Activated T-cell treated with anti-CD3 and anti-CD28 coated beads, Interleukin-2, amount 50 U/mL, for 72 hours (primary cell): ENCODE measurements at regions not wholly inside any gene's neighbourhood (a gene's known extent, or its start where the extent isn't known, plus 50 kb on each side); places are given as distances from the start of the nearest gene placed in this dataset.

Source experiments
- ATAC-seq, 2 donors: fragments of 150-1000 bp; cut with Tn5 transposase; replicated peaks in 1 of 2; 2 replicates each; pipeline ENCODE4 v1.10.0; 2021; ENCODE audit warnings: moderate library complexity in 2 of 2, mild to moderate bottlenecking in 1 of 2
- DNase-seq, 2 donors: peaks; one replicate each; pipeline ENCODE4 v3.0.0; 2021 to 2022; ENCODE audit warnings: mixed read lengths in 1 of 2
- H3K27ac Mint-ChIP-seq: one replicate; pipeline ENCODE4 v1.8.0; 2022; ENCODE audit warnings: mild to moderate bottlenecking, moderate library complexity, mixed read lengths
- H3K27me3 Mint-ChIP-seq: one replicate; pipeline ENCODE4 v1.8.0; 2022; ENCODE audit warnings: low read depth, mixed read lengths
- H3K36me3 Mint-ChIP-seq, 2 donors: one replicate each; pipeline ENCODE4 v1.8.0; 2022; ENCODE audit warnings: mixed read lengths in 2 of 2, mild to moderate bottlenecking in 1 of 2; ENCODE audit not compliant: insufficient read depth in 2 of 2
- H3K4me1 Mint-ChIP-seq: one replicate; pipeline ENCODE4 v1.8.0; 2022; ENCODE audit warnings: low read depth, mixed read lengths
- H3K4me3 Mint-ChIP-seq, 2 donors: one replicate each; pipeline ENCODE4 v1.8.0; 2022; ENCODE audit warnings: mild to moderate bottlenecking in 2 of 2, mixed read lengths in 2 of 2, moderate library complexity in 2 of 2
- H3K9me3 Mint-ChIP-seq, 2 donors: one replicate each; pipeline ENCODE4 v1.8.0; 2022; ENCODE audit warnings: mixed read lengths in 2 of 2

- Mint-ChIP-seq H3K9me3 (peaks cover 0 to under 1% of the 10 kb centered on the region in 2 donors), H3K27ac (no peak overlapping the region), H3K4me1 (no peaks in the 10 kb centered on the region), H3K27me3 (peaks cover 18% of the 10 kb centered on the region), H3K4me3 (no peak overlapping the region), H3K36me3 (no peaks in the 10 kb centered on the region)
- ATAC-seq (no peak), DNase-seq (no peak)
These were observed 282.9 kb upstream of the IRX5 start for GRCh38 chr16:54647725-54648221.

- no peak overlapping the region for H3K27ac Mint-ChIP-seq
- H3K4me3 Mint-ChIP-seq, result no peak overlapping the region
- peaks cover 0 to 2% of the 10 kb centered on the region in 2 donors for H3K9me3 Mint-ChIP-seq
- DNase-seq, result no peak
- no peaks in the 10 kb centered on the region for H3K36me3 Mint-ChIP-seq
- H3K4me1 Mint-ChIP-seq, result no peaks in the 10 kb centered on the region
- peaks cover 18% of the 10 kb centered on the region for H3K27me3 Mint-ChIP-seq
- no peak for ATAC-seq
These were observed 283.4 kb upstream of the IRX5 start for GRCh38 chr16:54647216-54647615.

- Mint-ChIP-seq H3K27ac (no peak overlapping the region), H3K4me3 (no peak overlapping the region), H3K27me3 (peaks cover 11% of the 10 kb centered on the region), H3K36me3 (no peaks in the 10 kb centered on the region), H3K9me3 (peaks cover 0 to 5% of the 10 kb centered on the region in 2 donors), H3K4me1 (no peaks in the 10 kb centered on the region)
- ATAC-seq (no peak), DNase-seq (no peak)
These were observed 285.3 kb upstream of the IRX5 start for GRCh38 chr16:54645345-54645744.

GRCh38 chr16:54636221-54636793, 294.4 kb upstream of the IRX5 start:
- ATAC-seq, result no peak
- H3K9me3 Mint-ChIP-seq, result peaks cover 0 to 2% of the 10 kb centered on the region in 2 donors
- H3K4me3 Mint-ChIP-seq, result no peak overlapping the region
- no peaks in the 10 kb centered on the region for H3K36me3 Mint-ChIP-seq
- no peak for DNase-seq
- H3K4me1 Mint-ChIP-seq, result no peaks in the 10 kb centered on the region
- H3K27me3 Mint-ChIP-seq, result peaks cover 7% of the 10 kb centered on the region
- no peak overlapping the region for H3K27ac Mint-ChIP-seq

- Mint-ChIP-seq H3K36me3 (no peaks in the 10 kb centered on the region), H3K27ac (no peak overlapping the region), H3K4me3 (no peak overlapping the region), H3K4me1 (no peaks in the 10 kb centered on the region), H3K27me3 (peaks cover 9% of the 10 kb centered on the region), H3K9me3 (peaks cover 0 to 2% of the 10 kb centered on the region in 2 donors)
- ATAC-seq (no peak), DNase-seq (no peak)
These were observed 296.7 kb upstream of the IRX5 start for GRCh38 chr16:54633943-54634362.

GRCh38 chr16:54632322-54633220, 298.1 kb upstream of the IRX5 start:
- peaks cover 0 to 2% of the 10 kb centered on the region in 2 donors for H3K9me3 Mint-ChIP-seq
- H3K4me3 Mint-ChIP-seq, result no peak overlapping the region
- H3K4me1 Mint-ChIP-seq, result no peaks in the 10 kb centered on the region
- no peak for ATAC-seq
- H3K27ac Mint-ChIP-seq, result no peak overlapping the region
- no peak for DNase-seq
- H3K27me3 Mint-ChIP-seq, result peaks cover 9% of the 10 kb centered on the region
- H3K36me3 Mint-ChIP-seq, result no peaks in the 10 kb centered on the region

- ATAC-seq (no peak), DNase-seq (no peak)
- Mint-ChIP-seq H3K36me3 (no peaks in the 10 kb centered on the region), H3K27ac (no peak overlapping the region), H3K4me3 (no peak overlapping the region), H3K4me1 (no peaks in the 10 kb centered on the region), H3K9me3 (peaks cover 0 to 2% of the 10 kb centered on the region in 2 donors), H3K27me3 (peaks cover 9% of the 10 kb centered on the region)
These were observed 298.9 kb upstream of the IRX5 start for GRCh38 chr16:54631782-54632181.

GRCh38 chr16:54630284-54630967, 300.2 kb upstream of the IRX5 start:
- Mint-ChIP-seq H3K27ac (no peak overlapping the region), H3K4me3 (no peak overlapping the region), H3K9me3 (no peaks in the 10 kb centered on the region), H3K27me3 (peaks cover 9% of the 10 kb centered on the region), H3K4me1 (no peaks in the 10 kb centered on the region), H3K36me3 (no peaks in the 10 kb centered on the region)
- no peak for DNase-seq
- ATAC-seq, result no peak

GRCh38 chr16:54628796-54629625, 301.7 kb upstream of the IRX5 start:
- DNase-seq (no peak), ATAC-seq (no peak)
- Mint-ChIP-seq H3K4me1 (no peaks in the 10 kb centered on the region), H3K27ac (no peak overlapping the region), H3K36me3 (no peaks in the 10 kb centered on the region), H3K4me3 (no peak overlapping the region), H3K9me3 (no peaks in the 10 kb centered on the region), H3K27me3 (peaks cover 9% of the 10 kb centered on the region)

GRCh38 chr16:54627616-54628015, 303.0 kb upstream of the IRX5 start:
- H3K4me1 Mint-ChIP-seq, result no peaks in the 10 kb centered on the region
- no peaks in the 10 kb centered on the region for H3K9me3 Mint-ChIP-seq
- ATAC-seq (no peak), DNase-seq (no peak)
- no peak overlapping the region for H3K4me3 Mint-ChIP-seq
- H3K27me3 Mint-ChIP-seq, result peaks cover 12% of the 10 kb centered on the region
- H3K36me3 Mint-ChIP-seq, result no peaks in the 10 kb centered on the region
- no peak overlapping the region for H3K27ac Mint-ChIP-seq

GRCh38 chr16:54623636-54624035, 307.0 kb upstream of the IRX5 start:
- Mint-ChIP-seq H3K27me3 (peaks cover 13% of the 10 kb centered on the region), H3K4me3 (no peak overlapping the region), H3K27ac (no peak overlapping the region), H3K9me3 (peaks cover 0 to 4% of the 10 kb centered on the region in 2 donors), H3K4me1 (no peaks in the 10 kb centered on the region), H3K36me3 (no peaks in the 10 kb centered on the region)
- ATAC-seq (no peak), DNase-seq (no peak)

GRCh38 chr16:54620197-54620596, 310.5 kb upstream of the IRX5 start:
- Mint-ChIP-seq H3K27ac (no peak overlapping the region), H3K9me3 (peaks cover 0 to 4% of the 10 kb centered on the region in 2 donors), H3K4me3 (no peak overlapping the region), H3K27me3 (peaks cover 19% of the 10 kb centered on the region), H3K4me1 (no peaks in the 10 kb centered on the region), H3K36me3 (no peaks in the 10 kb centered on the region)
- no peak for ATAC-seq
- no peak for DNase-seq
